ENCODE measurements at regions not wholly inside any gene's neighbourhood (a gene's known extent, or its start where the extent isn't known, plus 50 kb on each side); places are given as distances from the start of the nearest gene placed in this dataset.

- TF ChIP-seq SP1 (IDR thresholded peaks at IDR 0.05) (no peak), FOXK2 (IDR thresholded peaks at IDR 0.05) (no peak), NFRKB (IDR thresholded peaks at IDR 0.05) (no peak), ELF4 (IDR thresholded peaks at IDR 0.05) (no peak), BHLHE40 (IDR thresholded peaks at IDR 0.05; ENCODE audit: borderline replicate concordance) (no peak), TARDBP (IDR thresholded peaks at IDR 0.05) (no peak), ZNF384 (IDR thresholded peaks at IDR 0.05) (no peak), FOXM1 (IDR thresholded peaks at IDR 0.05; ENCODE audit: borderline replicate concordance) (no peak), HDGF (IDR thresholded peaks at IDR 0.05; ENCODE audit: borderline replicate concordance) (no peak), SUZ12 (IDR thresholded peaks at IDR 0.05) (no peak), FOXA1 (IDR thresholded peaks at IDR 0.05) (no peak), LEF1 (IDR thresholded peaks at IDR 0.05; ENCODE audit: borderline replicate concordance) (no peak), L3MBTL2 (conservative IDR thresholded peaks at IDR 0.05) (no peak)
- TF ChIP-seq, protein P1, sequence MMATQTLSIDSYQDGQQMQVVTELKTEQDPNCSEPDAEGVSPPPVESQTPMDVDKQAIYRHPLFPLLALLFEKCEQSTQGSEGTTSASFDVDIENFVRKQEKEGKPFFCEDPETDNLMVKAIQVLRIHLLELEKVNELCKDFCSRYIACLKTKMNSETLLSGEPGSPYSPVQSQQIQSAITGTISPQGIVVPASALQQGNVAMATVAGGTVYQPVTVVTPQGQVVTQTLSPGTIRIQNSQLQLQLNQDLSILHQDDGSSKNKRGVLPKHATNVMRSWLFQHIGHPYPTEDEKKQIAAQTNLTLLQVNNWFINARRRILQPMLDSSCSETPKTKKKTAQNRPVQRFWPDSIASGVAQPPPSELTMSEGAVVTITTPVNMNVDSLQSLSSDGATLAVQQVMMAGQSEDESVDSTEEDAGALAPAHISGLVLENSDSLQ (IDR thresholded peaks at IDR 0.05): no peak
Observed at GRCh38 chr11:109317726-109318125, 104.3 kb upstream of the C11orf87 start.
